ENCODE measurements at regions not wholly inside any gene's neighbourhood (a gene's known extent, or its start where the extent isn't known, plus 50 kb on each side); places are given as distances from the start of the nearest gene placed in this dataset.

GRCh38 chr1:217188280-217189237, 442.3 kb downstream of the GPATCH2 start:
- dilution Hi-C loops (cut with HindIII; ENCODE audit: low sequenced_read_pairs, unreplicated experiment) (no loop called here), intact Hi-C loops (cut with micrococcal nuclease) (no loop called here), in situ Hi-C loops (cut with MboI; ENCODE audit: low sequenced_read_pairs) (no loop called here)
- no peak overlapping the region for H2AFZ ChIP-seq (replicated peaks; ENCODE audit: low read length, poor library complexity)
- H3K9ac ChIP-seq (ENCODE audit: low read depth, low read length) = no peak overlapping the region
- WGBS, 2 experiments (ENCODE audit: extremely low coverage in 2 of 2, insufficient read length in 1 of 2) = no CpG with 5 or more reads among the region's 7 CpGs
- H3K4me2 ChIP-seq (ENCODE audit: low read depth, low read length) = no peak overlapping the region
- H3K23ac ChIP-seq (ENCODE audit: low read depth, low read length) = no peak overlapping the region
- H4K20me1 ChIP-seq (ENCODE audit: insufficient read depth, low read length) = no peaks in the 10 kb centered on the region
- H3K79me1 ChIP-seq (ENCODE audit: low read depth in 1 of 2, low read length in 2 of 2) = no peaks in the 10 kb centered on the region
- H3K9me1 ChIP-seq (ENCODE audit: insufficient read depth, low read length) = no peaks in the 10 kb centered on the region
- H3K27ac ChIP-seq (ENCODE audit: insufficient read depth, low read length) = no peak overlapping the region
- no TSS peak for BruUV-seq (replicated peaks)
- H3K27me3 ChIP-seq (ENCODE audit: control insufficient read depth, insufficient read depth, low read length) = no peaks in the 10 kb centered on the region
- H3K56ac ChIP-seq (ENCODE audit: extremely low read depth, insufficient read depth, low read length) = no peak overlapping the region
- ChIA-PET CTCF (interaction anchor here (0.7 to 1.4 kb wide), 3 partner anchors 10 to 156 kb away, joined by 3 to 4 read pairs (median 3); no protein-coding TSS in a partner anchor), POLR2A (ENCODE audit: unreplicated experiment) (no interaction called here)
- H4K5ac ChIP-seq (ENCODE audit: low read depth, low read length) = no peak overlapping the region
- H3K9me3 ChIP-seq (ENCODE audit: control insufficient read depth, insufficient read depth, low read length) = no peaks in the 10 kb centered on the region
- H2BK5ac ChIP-seq (ENCODE audit: low read depth, low read length, poor library complexity, severe bottlenecking) = no peak overlapping the region
- H3K18ac ChIP-seq (ENCODE audit: low read depth, low read length) = no peak overlapping the region; the same call in 1 of the 2 replicates
- H2BK20ac ChIP-seq (ENCODE audit: low read depth, low read length) = no peak overlapping the region
- H4K8ac ChIP-seq (ENCODE audit: low read depth in 2 of 2, low read length in 2 of 2) = no peak overlapping the region
- no peaks in the 10 kb centered on the region for H3K36me3 ChIP-seq (ENCODE audit: control insufficient read depth, insufficient read depth, low read length)
- no peak overlapping the region for H3K14ac ChIP-seq (replicated peaks; ENCODE audit: low read depth, low read length)
- no peak for ATAC-seq (ENCODE audit: low read depth)
- no peaks in the 10 kb centered on the region for H3K4me1 ChIP-seq (ENCODE audit: control insufficient read depth, insufficient read depth, low read length)
- no peak overlapping the region for H3K4ac ChIP-seq (ENCODE audit: low read depth, low read length)
- H4K91ac ChIP-seq (ENCODE audit: insufficient read depth, low read depth, low read length) = no peak overlapping the region
- no peak overlapping the region for H3K4me3 ChIP-seq (ENCODE audit: insufficient read depth, low read depth, low read length)
- H2BK15ac ChIP-seq (ENCODE audit: low read depth, low read length) = no peak overlapping the region
- H2AK9ac ChIP-seq (replicated peaks; ENCODE audit: low read depth, low read length, poor library complexity) = no peak overlapping the region
- no peak for DNase-seq
- no peak overlapping the region for H2BK120ac ChIP-seq (ENCODE audit: low read depth, low read length)
- TF ChIP-seq SMC3 (IDR thresholded peaks at IDR 0.05; ENCODE audit: low read depth, low read length) = no peak
- no peak for TF ChIP-seq MXI1 (IDR thresholded peaks at IDR 0.05; ENCODE audit: borderline replicate concordance, low read depth, low read length)
- no peak for TF ChIP-seq CTCF (conservative IDR thresholded peaks at IDR 0.05; ENCODE audit: low read depth, low read length)
- no peak for TF ChIP-seq ELK1 (IDR thresholded peaks at IDR 0.05; ENCODE audit: borderline replicate concordance, low read depth, low read length)
- no peak for TF ChIP-seq RFX5 (IDR thresholded peaks at IDR 0.05; ENCODE audit: low read depth, low read length)
- no peak for TF ChIP-seq NFE2L2 (IDR thresholded peaks at IDR 0.05; ENCODE audit: low read depth, low read length)
- TF ChIP-seq USF2 (IDR thresholded peaks at IDR 0.05; ENCODE audit: low read depth, low read length) = no peak
- H2AK5ac ChIP-seq (ENCODE audit: low read depth, low read length) = no peak overlapping the region

Data from IMR-90 (cell line).